Heart left ventricle (tissue), 16 donors: ENCODE measurements at regions not wholly inside any gene's neighbourhood (a gene's known extent, or its start where the extent isn't known, plus 50 kb on each side); places are given as distances from the start of the nearest gene placed in this dataset.

Experiments used
- ATAC-seq, 4 donors: fragments of 200-7000 bp; cut with Tn5 transposase; one replicate each; pipeline ENCODE4 v1.9.1; 2020 to 2022; ENCODE audit warnings: moderate library complexity in 4 of 4, mild to moderate bottlenecking in 3 of 4, moderate number of reproducible peaks in 1 of 4
- DNase-seq, 5 donors: peaks; one replicate each; pipeline ENCODE4 v3.0.0-alpha.2; 2020
- H3K27ac ChIP-seq, 12 donors: fragments of 200-600 bp; sonication (generic) in 4 of 12; one replicate each; pipeline versions ENCODE4 v1.5.0 to v1.8.0; 2016 to 2022; ENCODE audit warnings: mild to moderate bottlenecking in 2 of 12
- H3K27me3 ChIP-seq, 9 donors: fragments of 200-600 bp; sonication (generic) in 2 of 9; one replicate each; pipeline versions ENCODE4 v1.5.1 to v1.8.0; 2016 to 2022; ENCODE audit warnings: mild to moderate bottlenecking in 3 of 9
- H3K36me3 ChIP-seq, 9 donors: fragments of 200-600 bp; sonication (generic) in 2 of 9; one replicate each; pipeline versions ENCODE4 v1.5.0 to v1.8.0; 2018 to 2022; ENCODE audit warnings: mild to moderate bottlenecking in 2 of 9
- H3K4me1 ChIP-seq, 12 donors: fragments of 200-600 bp; sonication (generic) in 4 of 12; one replicate each; pipeline versions ENCODE4 v1.5.0 to v1.8.0; 2016 to 2022; ENCODE audit warnings: mild to moderate bottlenecking in 3 of 12
- H3K4me3 ChIP-seq, 12 donors: fragments of 200-600 bp; sonication (generic) in 4 of 12; one replicate each; pipeline versions ENCODE4 v1.5.0 to v1.8.0; 2017 to 2022; ENCODE audit warnings: mild to moderate bottlenecking in 9 of 12, moderate library complexity in 4 of 12
- H3K9me3 ChIP-seq, 12 donors: fragments of 200-600 bp; sonication (generic) in 4 of 12; one replicate each; pipeline versions ENCODE4 v1.5.0 to v1.8.0; 2016 to 2022; ENCODE audit warnings: mild to moderate bottlenecking in 1 of 12
- CTCF ChIP-seq, 12 donors: fragments of 200-600 bp; sonication (generic) in 4 of 12; IDR thresholded peaks; one replicate each; pipeline versions ENCODE4 v1.5.0 to v1.8.0; 2018 to 2022; ENCODE audit warnings: antibody characterized with exemption in 12 of 12, mild to moderate bottlenecking in 5 of 12
- POLR2A ChIP-seq, 2 donors: fragments of 450-650 bp; IDR thresholded peaks; one replicate each; pipeline ENCODE4 v1.6.1; 2017; ENCODE audit warnings: antibody characterized with exemption in 2 of 2, mild to moderate bottlenecking in 2 of 2, moderate library complexity in 2 of 2
- WGBS, 4 donors: extraction: QIAGEN DNeasy Blood & Tissue Kit in 2 of 4; methylation state at CpG; one replicate each; pipeline versions ENCODE4 v1.1.5 to v1.1.7; 2013 to 2018; 5-methylcytosine and 5-hydroxymethylcytosine counted together
- intact Hi-C, 10 donors: fragments of 100-400 bp; cut with DNase I; formaldehyde crosslinking; loops; one replicate each; pipeline versions ENCODE4 v1.11.1 to v1.14.2; 2022
- donor health status: ischemic (EF 13 %, LVEDD 7.1; RV severe dilation, severe dysfunction).
- donor health status: healthy with polysubstance abuse.
- donor health status: DM: no; HTN: yes; CAD: no.
- donor health status: DM: no; HTN: no; CAD: no.
- donor health status: ischemic (EF 25% LVEDD 6.9; RV normal size, moderate dysfunction).
- donor health status: ischemic (EF 25% LVEDD 5.7; RV mildly dilated, moderate dysfunction).
- donor health status: healthy.
- donor health status: DM: yes; HTN: yes; CAD: no.
- donor health status: ischemic (EF 35%, LVEDD 5.7; RV mildly dilated, moderate dysfunction).
- donor health status: nonischemic (EF 11% LVEDD 7.7; RV severe dilation, severe dysfunction).
- donor health status: DM: yes; HTN: yes; CAD: no.
- donor health status: PGD.
- donor health status: ischemic (EF 29% LVEDD 5.4; RV normal size, mild dysfunction).
- donor health status: nonischemic (EF 23%, LVEDD 6.1; RV moderate dilation, normal function).

- H3K27ac ChIP-seq = no peak overlapping the region
- no peak overlapping the region for H3K4me3 ChIP-seq
- ATAC-seq (no peak), DNase-seq (no peak)
- intact Hi-C loops = no loop called here
- H3K9me3 ChIP-seq = peaks cover 0 to 10% (median 6%) of the 10 kb centered on the region in 12 donors
- 78 to 84% (median 79%) methylated on average over 4 of the region's 4 CpGs for WGBS, 4 donors
- H3K36me3 ChIP-seq = no peaks in the 10 kb centered on the region
- no peaks in the 10 kb centered on the region for H3K4me1 ChIP-seq
- H3K27me3 ChIP-seq = no peaks in the 10 kb centered on the region
- no peak for TF ChIP-seq POLR2A (IDR thresholded peaks at IDR 0.05)
- no peak for TF ChIP-seq CTCF (IDR thresholded peaks at IDR 0.05)
Observed at GRCh38 chr20:52601295-52601971, 370.7 kb upstream of the TSHZ2 start.

- intact Hi-C loops = no loop called here
- peaks cover 0 to 11% (median 6%) of the 10 kb centered on the region in 12 donors for H3K9me3 ChIP-seq
- TF ChIP-seq CTCF (IDR thresholded peaks at IDR 0.05) = no peak
- no peak for TF ChIP-seq POLR2A (IDR thresholded peaks at IDR 0.05)
- H3K4me3 ChIP-seq = no peak overlapping the region
- 47 to 61% (median 52%) methylated on average over 5 of the region's 5 CpGs for WGBS, 4 donors
- H3K27ac ChIP-seq = no peak overlapping the region
- no peaks in the 10 kb centered on the region for H3K4me1 ChIP-seq
- no peaks in the 10 kb centered on the region for H3K36me3 ChIP-seq
- ATAC-seq = no peak
- DNase-seq = no peak
- no peaks in the 10 kb centered on the region for H3K27me3 ChIP-seq
Observed at GRCh38 chr20:52596256-52596655, 375.9 kb upstream of the TSHZ2 start.

GRCh38 chr20:52595518-52595917 lies 376.6 kb upstream of the TSHZ2 start:
- H3K4me3 ChIP-seq = no peak overlapping the region
- no peaks in the 10 kb centered on the region for H3K27me3 ChIP-seq
- H3K36me3 ChIP-seq = no peaks in the 10 kb centered on the region
- DNase-seq = no peak
- H3K27ac ChIP-seq = no peak overlapping the region
- intact Hi-C loops = no loop called here
- WGBS, 4 donors = 58 to 69% (median 65%) methylated on average over 1 of the region's 1 CpG
- no peak for ATAC-seq
- peaks cover 0 to 6% (median under 1%) of the 10 kb centered on the region in 12 donors for H3K9me3 ChIP-seq
- TF ChIP-seq CTCF (IDR thresholded peaks at IDR 0.05) (no peak), POLR2A (IDR thresholded peaks at IDR 0.05) (no peak)
- H3K4me1 ChIP-seq = no peaks in the 10 kb centered on the region

- no peak for ATAC-seq
- H3K27ac ChIP-seq = no peak overlapping the region
- H3K4me3 ChIP-seq = no peak overlapping the region
- peaks cover 0 to 3% (median 0%) of the 10 kb centered on the region in 12 donors for H3K9me3 ChIP-seq
- H3K4me1 ChIP-seq = no peaks in the 10 kb centered on the region
- no peaks in the 10 kb centered on the region for H3K36me3 ChIP-seq
- DNase-seq = no peak
- intact Hi-C loops = no loop called here
- no peaks in the 10 kb centered on the region for H3K27me3 ChIP-seq
- no peak for TF ChIP-seq POLR2A (IDR thresholded peaks at IDR 0.05)
- TF ChIP-seq CTCF (IDR thresholded peaks at IDR 0.05) = no peak
- 69 to 77% (median 73%) methylated on average over 5 of the region's 5 CpGs for WGBS, 4 donors
Observed at GRCh38 chr20:52593654-52594053, 378.5 kb upstream of the TSHZ2 start.
